Fibroblast of the aortic adventitia (primary cell): ENCODE measurements at regions not wholly inside any gene's neighbourhood (a gene's known extent, or its start where the extent isn't known, plus 50 kb on each side); places are given as distances from the start of the nearest gene placed in this dataset.
A peak's percentile ranks its signal among the peaks of the same experiment; 100 is the strongest.

Experiments
- DNase-seq: peaks from one replicate; pipeline ENCODE4 v3.0.0-alpha.2; 2010; ENCODE audit warnings: low read depth
- H3K4me3 ChIP-seq: 2 replicates; pipeline ENCODE4 v1.5.1; 2011; ENCODE audit warnings: low read depth, mild to moderate bottlenecking, control low read depth, low read length, moderate library complexity
- TF ChIP-seq, protein P1 (sequence below): IDR thresholded peaks from 2 replicates; pipeline ENCODE4 v1.5.1; 2011; ENCODE audit warnings: mild to moderate bottlenecking, low read length, control low read depth, inconsistent platforms; ENCODE audit not compliant: insufficient read depth

- no peak overlapping the region for H3K4me3 ChIP-seq
- peak; percentile 10 for DNase-seq
Measured at GRCh38 chr5:155270725-155271124, 257.2 kb downstream of the KIF4B start.

DNA sequence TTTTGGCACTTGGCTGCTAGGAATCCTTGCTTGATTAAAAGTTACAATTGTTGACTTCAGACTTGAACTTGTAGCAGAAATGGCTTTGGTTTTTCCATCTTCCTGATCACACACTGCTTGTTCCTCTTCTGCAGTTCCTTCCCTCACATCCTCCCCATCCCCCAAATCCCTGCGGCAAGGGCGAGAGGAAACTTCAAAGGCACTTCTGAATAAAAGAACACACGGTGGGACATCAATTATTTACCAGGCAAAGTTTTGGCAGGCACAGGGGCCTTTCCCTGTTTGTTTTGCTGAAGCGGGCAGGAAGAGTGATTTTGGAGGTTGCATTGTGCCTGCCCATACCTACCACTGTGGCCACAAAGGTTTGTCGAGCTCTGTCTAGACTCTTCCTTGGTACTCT, 260.9 kb downstream of the KIF4B start:
- TF ChIP-seq, protein P1, sequence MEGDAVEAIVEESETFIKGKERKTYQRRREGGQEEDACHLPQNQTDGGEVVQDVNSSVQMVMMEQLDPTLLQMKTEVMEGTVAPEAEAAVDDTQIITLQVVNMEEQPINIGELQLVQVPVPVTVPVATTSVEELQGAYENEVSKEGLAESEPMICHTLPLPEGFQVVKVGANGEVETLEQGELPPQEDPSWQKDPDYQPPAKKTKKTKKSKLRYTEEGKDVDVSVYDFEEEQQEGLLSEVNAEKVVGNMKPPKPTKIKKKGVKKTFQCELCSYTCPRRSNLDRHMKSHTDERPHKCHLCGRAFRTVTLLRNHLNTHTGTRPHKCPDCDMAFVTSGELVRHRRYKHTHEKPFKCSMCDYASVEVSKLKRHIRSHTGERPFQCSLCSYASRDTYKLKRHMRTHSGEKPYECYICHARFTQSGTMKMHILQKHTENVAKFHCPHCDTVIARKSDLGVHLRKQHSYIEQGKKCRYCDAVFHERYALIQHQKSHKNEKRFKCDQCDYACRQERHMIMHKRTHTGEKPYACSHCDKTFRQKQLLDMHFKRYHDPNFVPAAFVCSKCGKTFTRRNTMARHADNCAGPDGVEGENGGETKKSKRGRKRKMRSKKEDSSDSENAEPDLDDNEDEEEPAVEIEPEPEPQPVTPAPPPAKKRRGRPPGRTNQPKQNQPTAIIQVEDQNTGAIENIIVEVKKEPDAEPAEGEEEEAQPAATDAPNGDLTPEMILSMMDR = no peak
- no peak overlapping the region for H3K4me3 ChIP-seq
- DNase-seq = no peak

More at GRCh38 chr5:155270725-155271124, 257.2 kb downstream of the KIF4B start:
- TF ChIP-seq, protein P1 = no peak

DNA sequence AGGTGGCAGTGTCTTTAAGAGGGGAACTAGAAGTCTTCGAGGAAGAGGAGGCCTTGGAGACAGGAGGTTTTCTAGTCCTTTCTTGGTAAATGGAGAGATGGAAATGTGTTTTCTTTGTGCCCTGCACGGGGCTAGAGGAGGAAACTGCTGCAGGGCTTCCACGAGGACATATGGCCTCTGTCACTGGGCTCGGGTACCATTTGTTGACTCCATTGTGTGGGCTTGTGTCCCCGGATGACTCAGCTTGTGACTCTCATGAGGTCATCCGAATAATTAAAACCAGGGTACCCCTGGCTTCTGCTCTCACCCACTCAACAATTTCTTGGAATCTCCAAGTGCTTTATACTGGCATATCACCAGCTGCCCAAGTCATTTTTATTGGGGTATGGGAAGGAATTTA, 261.7 kb downstream of the KIF4B start:
- TF ChIP-seq, protein P1 = no peak
- no peak overlapping the region for H3K4me3 ChIP-seq
- no peak for DNase-seq

DNA sequence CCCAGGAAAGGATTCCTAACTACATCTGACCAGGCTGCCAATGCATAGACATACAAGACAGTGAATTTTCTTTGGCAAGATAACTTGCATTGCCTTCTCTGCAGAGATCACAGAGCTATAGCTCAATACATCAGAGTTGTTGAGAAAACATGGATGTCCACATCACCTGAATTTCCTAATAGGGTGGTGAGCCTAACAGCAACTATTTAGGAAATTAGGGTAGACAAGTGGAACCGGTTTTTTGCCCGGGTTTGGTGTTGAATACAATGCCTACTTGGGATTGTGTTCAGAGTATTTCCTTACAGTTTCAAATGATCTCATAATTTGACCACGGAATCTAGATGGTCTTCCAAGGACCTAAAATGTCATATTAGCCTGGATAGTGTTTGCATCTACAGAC, 262.7 kb downstream of the KIF4B start:
- no peak overlapping the region for H3K4me3 ChIP-seq
- TF ChIP-seq, protein P1 = no peak
- no peak for DNase-seq

DNA sequence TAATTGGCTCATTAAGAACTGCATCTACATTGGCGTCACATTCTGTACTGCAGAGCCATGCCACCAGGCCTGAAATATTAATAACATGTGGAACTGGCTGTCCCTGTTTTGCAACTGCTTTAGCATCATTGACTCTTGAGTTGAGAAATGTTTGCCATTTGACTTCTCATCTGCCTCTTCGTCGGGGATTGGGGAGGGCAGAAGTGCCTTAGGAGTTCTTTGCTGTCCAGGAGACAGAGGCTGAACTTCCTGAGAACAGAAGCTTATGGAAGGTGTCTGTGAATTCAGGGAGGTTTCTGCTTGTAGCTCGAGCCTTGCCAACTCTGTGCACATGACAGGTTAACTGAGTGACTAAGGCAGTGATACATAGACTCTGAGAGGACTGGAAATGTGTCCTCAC, 265.0 kb downstream of the KIF4B start:
- TF ChIP-seq, protein P1 = no peak
- DNase-seq = no peak

DNA sequence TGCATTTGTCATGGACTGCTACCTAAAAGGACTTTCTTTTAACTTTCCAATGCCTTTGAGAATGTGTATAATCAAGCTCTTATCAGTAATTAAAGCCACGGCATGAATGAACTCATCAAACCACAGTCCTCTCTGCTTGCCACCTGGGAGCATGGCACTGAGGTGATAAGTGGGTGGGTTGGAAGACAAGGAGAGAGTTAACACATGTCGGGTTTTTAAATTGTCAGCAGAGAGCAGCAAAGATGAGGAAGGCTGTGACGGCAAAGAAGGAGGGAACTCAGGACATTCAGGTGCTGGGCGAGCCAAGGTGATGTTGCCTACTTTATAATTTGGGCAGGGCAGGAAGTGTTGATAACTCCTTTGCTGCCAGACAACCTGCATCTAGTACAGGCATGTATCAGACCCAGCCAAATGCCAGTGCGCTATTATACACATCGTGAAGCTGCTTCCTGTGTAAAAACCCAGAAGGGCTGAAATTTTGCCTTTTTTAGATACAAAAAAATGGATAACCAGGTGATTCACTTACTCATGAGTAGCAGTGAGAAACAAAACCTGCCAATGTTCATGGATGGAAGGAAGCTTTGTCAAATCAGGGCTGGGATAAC, 269.1 kb downstream of the KIF4B start:
- no peak for DNase-seq
- TF ChIP-seq, protein P1 = no peak
- H3K4me3 ChIP-seq = no peak overlapping the region

More for the DNA sequence above, 265.0 kb downstream of the KIF4B start:
- no peak overlapping the region for H3K4me3 ChIP-seq

- TF ChIP-seq, protein P1 = no peak
- DNase-seq = no peak
- H3K4me3 ChIP-seq = no peak overlapping the region
Measured at GRCh38 chr5:155285706-155286105, 272.2 kb downstream of the KIF4B start.
